Activated effector memory CD4-positive, alpha-beta T cell treated with anti-CD3 and anti-CD28 coated beads, Interleukin-2, amount 50 U/mL, for 16 hours (primary cell): ENCODE measurements at regions not wholly inside any gene's neighbourhood (a gene's known extent, or its start where the extent isn't known, plus 50 kb on each side); places are given as distances from the start of the nearest gene placed in this dataset.
"Not testable (repeated sequence)": the region's sequence is repeated elsewhere in the genome, so short reads cannot be mapped to it uniquely, and the experiment has no call there.

Experiments
- DNase-seq: peaks from one replicate; pipeline ENCODE4 v3.0.0-alpha.2; 2020

DNA sequence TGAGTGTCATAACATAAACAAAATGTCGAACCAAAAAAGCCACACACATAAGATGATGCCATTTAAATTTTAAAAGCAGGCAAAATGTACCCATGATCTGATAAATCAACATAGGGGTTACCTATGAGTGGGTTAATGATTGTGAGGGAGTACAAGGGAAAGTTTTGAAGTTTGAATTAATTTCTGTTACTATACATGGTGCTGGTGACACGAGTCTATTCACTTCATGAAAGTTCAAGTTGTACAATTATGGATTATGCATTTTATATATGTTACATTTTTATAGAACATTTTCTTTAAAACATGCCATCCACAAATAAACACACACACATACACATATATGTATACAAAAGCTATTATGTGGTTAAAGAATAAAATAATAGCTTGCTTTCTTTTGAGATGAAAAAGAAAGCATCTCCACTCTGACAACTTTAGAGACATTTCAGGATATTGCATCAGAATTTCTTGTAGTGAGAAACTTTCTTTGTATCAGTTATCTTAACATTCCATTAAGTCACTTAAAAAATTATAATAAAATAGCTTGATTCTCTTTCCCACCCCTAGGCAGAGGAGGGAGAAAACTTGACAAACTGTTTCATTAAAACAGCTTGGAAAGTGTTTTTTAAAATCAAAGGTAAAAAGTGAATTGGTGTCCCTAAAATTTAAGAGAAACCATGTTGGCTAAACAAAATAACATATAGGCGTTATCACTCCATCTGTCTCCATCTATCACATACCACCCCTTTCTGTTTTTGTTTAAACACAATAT, 891.8 kb upstream of the NDST4 start:
- no peak for DNase-seq

DNA sequence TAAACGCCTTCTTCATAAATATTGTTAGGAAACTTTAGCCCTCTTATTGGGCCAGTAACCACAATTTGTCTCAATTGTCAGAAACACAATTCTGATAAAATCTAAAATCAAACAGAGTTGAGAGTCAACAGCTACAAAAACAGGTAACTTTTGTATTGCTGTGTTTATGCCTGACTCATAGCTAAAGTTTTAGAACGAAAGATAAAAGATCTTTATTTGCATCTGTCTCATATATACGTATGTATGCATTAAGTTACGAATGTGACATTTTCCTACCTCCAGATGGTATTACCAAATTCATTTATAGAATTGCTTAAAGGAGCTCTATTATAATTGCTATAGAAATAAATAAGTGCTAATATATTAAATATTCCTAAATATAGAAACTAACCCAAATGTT, 887.9 kb upstream of the NDST4 start:
- DNase-seq: no peak

DNA sequence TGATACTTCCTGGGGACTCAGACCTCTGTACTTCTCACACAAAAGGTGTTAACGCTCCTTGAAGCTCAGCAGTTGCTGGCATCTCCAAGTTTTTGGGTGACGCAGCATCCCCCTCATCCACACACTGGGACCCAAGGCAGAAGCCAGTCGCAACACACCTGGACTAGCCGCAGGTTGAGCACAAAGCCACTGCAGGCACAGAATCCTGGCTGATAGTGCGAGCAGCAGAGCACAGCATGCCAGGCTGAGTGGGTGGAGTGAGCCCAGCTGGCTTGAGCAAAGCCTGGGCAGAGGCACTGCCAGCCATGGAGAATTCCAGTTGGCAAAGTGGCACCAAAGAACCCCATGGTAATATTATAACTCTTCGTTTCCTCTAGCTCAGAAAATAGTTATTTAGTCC, 873.2 kb upstream of the NDST4 start:
- DNase-seq: no peak

DNA sequence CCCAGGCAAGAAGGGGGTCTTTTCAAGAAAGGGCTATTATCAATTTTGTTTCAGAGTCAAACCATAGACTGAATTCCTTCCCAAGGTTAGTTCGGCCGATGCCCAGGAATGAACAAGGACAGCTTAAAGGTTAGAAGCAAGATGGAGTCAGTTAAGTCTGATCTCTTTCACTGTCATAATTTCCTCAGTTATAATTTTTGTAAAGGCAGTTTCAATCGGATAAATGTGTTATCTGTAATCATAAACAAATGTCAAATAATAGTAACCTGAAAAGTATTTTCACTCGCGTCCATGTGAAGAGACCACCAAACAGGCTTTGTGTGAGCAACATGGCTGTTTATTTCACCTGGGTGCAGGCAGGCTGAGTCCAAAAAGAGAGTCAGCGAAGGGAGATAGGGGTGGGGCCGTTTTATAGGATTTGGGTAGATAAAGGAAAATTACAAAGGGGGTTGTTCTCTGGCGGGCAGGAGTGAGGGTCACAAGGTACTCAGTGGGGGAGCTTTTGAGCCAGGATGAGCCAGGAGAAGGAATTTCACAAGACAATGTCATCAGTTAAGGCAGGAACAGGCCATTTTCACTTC, 862.1 kb upstream of the NDST4 start:
- not testable (repeated sequence) for DNase-seq

DNA sequence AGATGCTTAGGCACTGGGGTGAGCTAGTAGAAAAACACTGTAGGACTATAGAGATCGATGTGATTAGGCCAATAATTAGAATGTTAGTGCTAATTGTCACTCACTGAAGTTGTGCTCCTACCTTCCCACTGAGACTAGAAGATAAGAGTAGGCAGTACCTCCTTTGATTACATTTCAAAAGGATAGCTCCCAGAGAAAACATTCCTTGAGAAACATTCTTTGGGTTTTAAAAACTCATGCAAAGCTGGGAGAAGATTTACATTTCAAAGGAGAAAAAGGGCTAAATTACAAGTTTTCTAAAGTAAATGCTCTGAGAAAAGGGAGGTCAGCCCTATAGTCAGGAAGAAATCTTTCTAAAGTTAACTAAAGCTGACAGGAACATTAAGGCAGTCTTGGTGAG, 860.3 kb upstream of the NDST4 start:
- DNase-seq: no peak

DNA sequence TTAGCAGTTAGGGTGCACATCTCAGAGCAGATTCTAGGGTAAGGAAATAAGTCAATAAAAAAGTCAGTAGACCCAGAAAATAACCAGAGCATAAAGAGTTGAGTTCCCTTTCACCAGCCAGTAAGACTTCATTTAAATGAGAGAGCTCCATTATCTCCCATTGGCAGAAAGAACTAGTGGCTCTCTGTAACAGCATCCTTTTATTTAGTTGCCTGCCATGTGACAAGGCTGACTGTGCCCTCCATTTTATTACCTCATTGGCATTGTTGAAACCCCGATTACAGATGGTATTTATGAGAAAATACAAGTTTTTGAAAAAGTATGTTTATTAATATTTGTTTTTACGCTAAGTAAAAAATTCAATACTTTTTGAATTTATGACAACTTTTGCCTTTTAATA, 859.5 kb upstream of the NDST4 start:
- no peak for DNase-seq

DNA sequence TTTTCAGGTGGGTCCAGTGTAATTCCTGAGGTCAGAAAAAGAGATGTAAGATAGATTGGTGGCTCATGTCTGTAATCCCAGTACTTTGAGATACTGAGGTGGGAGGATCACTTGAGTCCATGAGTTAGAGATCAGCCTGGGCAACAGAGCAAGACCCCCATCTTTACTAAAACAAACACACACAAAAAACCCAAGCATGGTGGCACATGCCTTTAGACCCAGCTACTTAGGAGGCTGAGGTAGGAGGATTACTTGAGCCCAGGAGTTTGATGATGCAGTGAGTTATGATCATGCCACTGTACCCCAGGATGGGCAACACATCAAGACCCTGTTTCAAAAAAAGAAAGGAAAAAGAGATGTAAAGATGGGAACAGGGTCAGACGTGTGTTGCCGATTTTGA, 857.4 kb upstream of the NDST4 start:
- no peak for DNase-seq

DNA sequence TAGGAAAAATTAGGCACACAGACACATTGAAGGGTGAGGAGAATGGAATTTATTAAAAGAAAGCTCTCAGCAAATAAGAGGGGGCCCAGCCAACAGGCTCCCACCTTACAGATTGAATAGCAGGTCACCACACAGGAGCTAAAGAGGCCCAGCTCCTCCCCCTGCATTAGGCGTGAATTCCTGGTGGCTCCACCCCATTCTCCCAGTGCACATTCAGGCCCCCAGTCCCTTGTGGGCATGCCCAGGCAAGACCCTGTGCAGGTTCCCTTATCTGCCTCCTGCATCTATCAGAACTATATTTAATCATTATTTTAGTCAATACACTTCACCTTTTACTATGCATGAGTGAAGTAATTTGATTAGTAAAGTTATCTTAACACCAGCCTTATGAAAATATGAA, 856.3 kb upstream of the NDST4 start:
- no peak for DNase-seq

DNA sequence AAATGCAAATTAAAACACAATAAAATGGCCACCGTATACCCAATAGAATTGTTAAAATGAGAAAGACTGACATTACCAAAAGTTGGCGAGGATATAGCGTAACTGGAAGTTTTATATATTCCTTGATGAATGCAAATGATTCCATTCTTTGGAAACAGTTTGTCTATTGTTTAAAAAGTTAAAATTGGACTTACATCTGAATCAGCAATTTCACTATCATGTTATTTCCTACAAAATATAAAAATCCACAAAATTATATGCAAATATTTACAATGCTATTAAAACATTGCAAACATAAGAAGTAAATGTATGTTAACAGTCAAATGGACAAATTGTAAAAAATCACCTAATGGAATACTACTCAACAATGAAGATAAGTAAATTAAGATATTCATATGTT, 852.2 kb upstream of the NDST4 start:
- DNase-seq: no peak

DNA sequence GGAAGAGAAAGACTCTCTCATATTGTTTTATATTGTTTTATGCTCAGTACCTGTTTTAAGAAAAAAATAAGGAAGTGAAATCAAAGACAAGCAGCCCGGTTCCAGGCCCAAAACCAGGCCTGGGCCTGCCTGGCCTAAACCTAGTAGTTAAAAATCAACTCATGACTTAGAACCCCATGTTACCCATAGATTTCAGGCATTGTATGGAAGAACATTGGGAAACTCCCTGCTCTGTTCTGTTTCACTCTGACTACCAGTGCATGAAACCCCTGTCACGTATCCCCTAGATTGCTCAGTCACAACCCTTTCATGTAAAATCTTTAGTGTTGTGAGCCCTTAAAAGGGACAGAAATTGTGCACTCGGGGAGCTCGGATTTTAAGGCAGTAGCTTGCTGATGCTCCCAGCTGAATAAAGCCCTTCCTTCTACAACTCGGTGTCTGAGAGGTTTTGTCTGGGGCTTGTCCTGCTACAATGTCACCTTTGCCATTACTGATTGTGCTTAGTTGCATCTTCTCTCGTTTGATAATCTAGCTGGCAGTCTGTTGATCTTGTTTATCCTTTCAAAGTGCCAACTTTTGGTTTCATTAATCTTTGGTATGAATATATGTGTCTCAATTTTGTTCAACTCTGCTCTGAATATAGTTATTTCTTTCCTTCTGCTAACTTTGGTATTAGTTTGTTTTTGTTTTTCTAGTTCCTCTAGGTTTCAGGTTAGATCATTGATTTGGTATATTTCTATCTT, 842.8 kb upstream of the NDST4 start:
- DNase-seq: not testable (repeated sequence)

DNA sequence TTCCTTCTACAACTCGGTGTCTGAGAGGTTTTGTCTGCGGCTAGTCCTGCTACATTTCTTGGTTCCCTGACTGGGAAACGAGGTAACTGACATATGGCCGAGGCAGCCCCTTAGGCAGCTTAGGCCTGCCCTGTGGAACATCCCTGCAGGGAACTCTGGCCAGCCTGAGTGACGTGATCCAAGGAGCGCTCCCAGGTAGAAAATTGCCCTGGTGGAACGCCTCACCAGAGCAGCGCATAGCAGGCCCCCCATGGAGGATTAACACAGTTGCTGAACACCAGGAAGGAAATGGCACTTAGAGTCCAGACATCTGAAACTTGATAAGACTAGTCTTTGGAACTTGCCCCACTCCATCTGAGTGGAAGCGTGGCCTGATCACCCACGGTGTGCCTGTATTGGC, 837.4 kb upstream of the NDST4 start:
- no peak for DNase-seq

DNA sequence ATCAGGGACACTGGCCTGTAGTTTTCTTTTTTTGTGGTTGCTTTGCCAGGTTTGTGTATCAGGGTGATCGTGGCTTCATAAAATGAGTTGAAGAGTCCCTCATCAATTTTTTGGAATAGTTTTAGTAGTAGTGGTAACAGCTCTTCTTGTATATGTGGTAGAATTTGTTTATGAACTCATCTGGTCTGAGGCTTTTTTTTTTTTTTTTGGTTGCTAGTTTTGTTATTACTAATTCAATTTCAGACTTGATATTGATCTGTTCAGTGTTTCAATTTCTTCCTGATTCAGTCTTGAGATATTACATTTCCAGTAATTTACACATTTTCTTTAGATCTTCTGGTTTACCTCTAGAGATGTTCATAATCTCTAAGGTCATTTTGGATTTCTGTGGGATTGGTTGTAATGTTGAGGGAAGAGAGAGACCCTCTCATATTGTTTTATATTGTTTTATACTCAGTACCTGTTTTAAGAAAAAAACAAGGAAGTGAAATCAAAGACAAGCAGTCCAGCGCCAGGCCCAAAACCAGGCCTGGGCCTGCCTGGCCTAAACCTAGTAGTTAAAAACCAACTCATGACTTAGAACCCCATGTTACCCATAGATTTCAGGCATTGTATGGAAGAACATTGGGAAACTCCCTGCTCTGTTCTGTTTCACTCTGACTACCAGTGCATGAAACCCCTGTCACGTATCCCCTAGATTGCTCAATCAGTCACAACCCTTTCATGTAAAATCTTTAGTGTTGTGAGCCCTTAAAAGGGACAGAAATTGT, 836.7 kb upstream of the NDST4 start:
- DNase-seq: not testable (repeated sequence)

DNA sequence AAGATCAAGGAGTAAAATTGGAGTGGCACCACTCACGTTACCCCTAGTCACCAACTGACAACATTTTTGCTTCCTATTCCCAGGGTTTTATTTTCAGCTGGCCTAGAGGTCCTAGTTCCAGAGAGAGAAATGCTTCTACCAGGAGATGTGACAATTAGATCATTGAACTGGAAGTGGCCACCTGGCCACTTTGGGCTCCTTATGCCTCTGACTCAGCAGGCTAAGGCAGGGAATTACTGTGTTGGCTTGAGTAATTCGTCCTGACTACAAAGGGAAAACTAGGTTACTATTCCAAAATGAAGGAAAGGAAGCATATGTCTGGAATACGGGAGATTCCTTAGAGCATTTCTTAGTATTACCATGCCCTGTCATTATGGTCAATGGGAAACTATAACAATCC, 831.6 kb upstream of the NDST4 start:
- DNase-seq: no peak

DNA sequence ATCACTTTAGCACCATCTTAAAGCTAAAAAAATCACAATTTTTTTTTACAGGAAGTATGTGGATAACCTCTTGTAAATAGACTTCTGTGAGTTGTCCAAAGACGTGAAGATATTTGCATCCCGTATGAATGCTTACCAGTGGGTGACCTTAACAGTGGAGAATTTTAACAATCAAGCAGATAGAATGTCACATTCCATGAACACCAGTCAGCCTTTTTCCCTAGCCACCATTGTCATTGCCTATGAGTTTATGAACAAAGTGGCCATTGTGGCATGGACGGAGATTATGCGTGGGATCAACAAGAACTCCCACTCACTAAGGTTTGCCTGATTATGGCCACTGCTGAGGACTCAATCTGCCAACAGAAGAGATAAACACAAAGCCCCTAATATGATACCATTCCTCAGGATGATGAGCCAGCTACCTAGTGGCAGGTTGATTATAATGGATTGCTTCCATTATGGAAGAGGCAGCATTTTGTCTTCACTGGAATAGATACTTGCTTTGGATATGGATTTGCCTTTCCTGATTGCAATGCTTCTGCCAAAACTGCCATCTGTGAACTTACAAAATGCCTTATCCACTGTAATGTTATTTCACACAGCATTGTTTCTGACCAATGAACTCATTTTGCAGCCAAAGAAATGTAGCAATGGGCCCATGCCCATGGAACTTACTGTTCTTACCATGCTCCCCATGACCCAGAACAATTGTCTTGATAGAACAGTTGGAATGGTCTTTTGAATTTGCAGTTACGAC, 830.9 kb upstream of the NDST4 start:
- DNase-seq: no peak

DNA sequence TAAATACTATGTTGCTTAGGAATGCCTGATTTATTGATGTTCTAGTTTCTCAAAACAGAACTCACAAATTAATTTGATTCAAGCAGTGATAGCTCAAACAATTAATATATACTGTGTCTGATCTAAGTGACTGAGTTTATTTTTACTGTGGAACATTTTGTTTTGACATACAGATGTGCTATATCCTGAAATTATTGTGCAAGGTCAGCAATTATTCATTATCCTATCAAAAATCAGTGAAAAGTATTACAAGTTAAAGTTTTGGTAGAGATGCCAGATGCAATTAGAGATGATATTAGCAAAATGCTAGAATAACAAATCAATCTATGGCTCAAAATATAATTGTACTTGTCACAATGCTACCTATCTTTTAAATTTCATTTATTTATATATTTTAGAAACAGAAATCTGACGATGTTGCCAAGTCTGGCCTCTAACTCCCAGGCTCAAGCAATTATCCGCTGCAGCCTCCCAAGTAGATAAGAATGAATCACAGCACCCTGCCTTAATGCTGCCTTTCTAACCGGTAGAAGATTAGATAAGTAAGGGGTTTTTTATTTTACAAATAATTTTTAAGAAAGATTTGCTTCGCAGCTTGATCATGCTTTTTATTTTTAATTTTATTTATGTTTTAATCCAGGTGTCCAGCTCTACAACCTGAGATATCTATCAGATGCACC, 825.5 kb upstream of the NDST4 start:
- DNase-seq: no peak

DNA sequence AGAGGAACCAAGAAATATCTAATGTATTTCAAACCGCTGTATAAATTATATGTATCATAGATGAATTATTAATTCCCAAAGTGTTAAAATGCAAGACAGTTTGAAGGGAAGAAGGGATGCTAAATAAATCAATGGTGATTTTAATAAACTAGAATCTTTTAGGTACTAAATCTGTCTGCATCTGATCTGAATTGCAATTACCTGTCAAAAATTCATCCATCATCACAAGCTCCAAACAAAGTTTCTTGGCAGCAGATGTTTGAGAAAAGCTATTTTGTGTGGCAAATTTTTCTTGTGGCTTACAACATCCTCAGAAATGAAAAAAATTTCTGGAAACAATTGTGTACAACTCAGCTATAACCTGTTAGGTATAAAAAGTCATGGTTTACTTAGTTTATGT, 816.0 kb upstream of the NDST4 start:
- no peak for DNase-seq

DNA sequence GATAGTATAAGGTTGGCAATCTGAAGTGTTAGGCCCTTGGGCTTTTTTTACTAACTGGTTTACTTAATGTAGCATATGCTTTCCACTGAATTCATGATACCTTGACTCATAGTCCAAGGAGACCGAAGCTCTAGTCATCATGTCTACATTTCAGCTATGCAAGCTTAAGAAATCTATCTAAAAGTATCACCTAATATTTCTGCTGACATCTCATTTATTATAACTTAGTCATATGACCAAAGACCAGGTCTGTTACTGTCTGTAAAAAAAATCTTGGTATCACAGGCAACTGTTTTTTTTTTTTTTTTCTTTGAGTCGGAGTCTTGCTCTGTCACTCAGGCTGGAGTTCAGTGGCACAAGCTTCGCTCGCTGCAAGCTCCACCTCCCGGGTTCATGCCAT, 814.0 kb upstream of the NDST4 start:
- no peak for DNase-seq

DNA sequence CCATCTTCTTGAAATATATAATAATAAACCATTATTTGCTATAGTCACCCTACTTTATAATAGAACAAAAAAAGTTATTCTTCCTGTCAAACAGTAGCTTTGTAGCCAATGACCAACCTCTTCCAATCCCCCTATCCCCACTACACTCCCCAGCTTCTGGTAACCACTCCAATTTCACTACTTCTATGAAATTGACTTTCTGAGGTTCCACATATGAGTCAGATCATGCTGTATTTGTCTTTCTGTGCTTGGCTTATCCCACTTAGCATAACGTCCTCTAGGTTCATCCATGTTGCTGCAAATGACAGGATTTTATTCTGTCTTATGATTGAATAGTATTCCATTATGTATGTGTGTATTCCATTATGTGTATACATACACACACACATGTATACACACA, 809.7 kb upstream of the NDST4 start:
- DNase-seq: no peak

DNA sequence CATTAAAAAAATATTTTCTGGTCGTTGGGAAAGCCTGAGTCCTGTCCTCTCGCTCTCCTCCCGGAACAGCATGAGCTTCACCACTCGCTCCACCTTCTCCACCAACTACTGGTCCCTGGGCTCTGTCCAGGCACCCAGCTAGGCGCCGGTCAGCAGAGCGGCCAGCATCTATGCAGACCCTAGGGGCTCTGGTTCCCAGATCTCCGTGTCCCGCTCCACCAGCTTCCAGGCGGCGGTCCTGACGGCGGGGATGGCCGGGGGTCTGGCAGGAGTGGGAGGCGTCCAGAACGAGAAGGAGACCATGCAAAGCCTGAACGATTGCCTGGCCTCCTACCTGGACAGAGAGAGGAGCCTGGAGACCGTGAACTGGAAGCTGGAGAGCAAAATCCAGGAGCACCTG, 807.2 kb upstream of the NDST4 start:
- DNase-seq: no peak

DNA sequence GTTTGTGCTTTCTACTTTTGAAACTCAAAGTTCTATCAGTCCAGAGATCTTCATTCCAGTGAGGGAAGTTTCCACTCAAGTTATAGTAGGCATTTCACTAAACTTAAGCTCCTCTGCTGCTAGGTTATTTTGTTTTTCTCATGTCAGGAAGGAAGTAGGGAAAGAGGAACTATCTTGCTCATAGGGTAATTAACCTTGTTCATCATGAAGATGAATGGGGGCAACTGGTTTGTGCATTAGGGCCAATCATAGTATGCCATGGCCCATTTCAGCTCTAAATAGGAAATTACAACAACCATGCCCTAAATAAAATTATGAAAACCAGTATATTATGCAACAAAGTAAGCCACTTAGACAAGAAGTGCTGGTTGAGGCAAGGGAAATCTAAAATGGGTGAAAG, 804.7 kb upstream of the NDST4 start:
- DNase-seq: no peak

DNA sequence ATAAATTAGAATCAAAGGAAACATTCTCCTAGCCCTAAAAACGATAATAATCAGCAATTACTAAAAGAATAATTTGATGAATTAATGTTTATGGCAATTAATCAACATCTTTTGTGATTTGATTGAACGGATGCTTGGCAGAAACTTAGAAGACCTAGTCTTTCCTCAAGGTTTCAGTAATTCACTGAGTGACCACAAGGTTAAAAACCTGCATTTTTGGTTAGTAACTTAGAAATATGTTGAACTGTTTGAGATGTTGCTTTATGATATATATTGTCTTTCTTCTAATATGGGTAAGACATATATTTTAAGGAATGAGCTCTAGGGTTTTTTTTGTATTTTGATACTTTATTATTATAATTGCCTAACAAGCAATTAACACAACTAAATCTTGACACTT, 793.0 kb upstream of the NDST4 start:
- no peak for DNase-seq

DNA sequence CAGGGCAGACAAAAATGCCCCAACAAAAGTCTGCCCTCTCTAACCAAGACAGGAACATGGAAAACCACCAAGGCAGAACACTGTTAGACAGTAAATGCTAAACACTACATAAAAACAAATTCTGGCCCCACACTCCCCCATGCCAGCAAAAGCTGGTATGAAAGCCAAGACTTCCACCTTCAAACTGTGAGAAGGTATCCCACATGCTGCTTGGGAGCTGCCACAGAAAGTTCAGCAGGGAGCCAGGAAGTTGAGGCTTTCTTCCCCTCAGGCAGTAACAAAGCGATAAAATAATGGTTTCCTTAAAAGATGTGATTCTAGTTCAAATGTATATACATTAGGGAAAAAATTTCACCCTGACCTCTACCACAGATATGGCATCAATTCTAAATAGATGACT, 770.4 kb upstream of the NDST4 start:
- no peak for DNase-seq
